Spleen (tissue), 7 donors: ENCODE measurements at regions not wholly inside any gene's neighbourhood (a gene's known extent, or its start where the extent isn't known, plus 50 kb on each side); places are given as distances from the start of the nearest gene placed in this dataset.

Experiments
- POLR2A ChIP-seq, 3 donors: fragments of 450-650 bp; IDR thresholded peaks; one replicate each; pipeline ENCODE4 v1.5.1; 2017; ENCODE audit warnings: antibody characterized with exemption in 3 of 3, mild to moderate bottlenecking in 1 of 3
- TF ChIP-seq, protein P1 (sequence below), 11 experiments: fragments of 200-600 bp in 7 of 11; fragments of 450-650 bp in 4 of 11; sonication (generic) in 4 of 11; IDR thresholded peaks in 8 of 11; conservative IDR thresholded peaks in 3 of 11; 1 replicate in 7 of 11; 2 replicates in 4 of 11; pipeline versions ENCODE4 v1.4.0 to v1.8.0; 2016 to 2021; ENCODE audit warnings: antibody characterized with exemption in 11 of 11, inconsistent platforms in 4 of 11, mild to moderate bottlenecking in 1 of 11
- donor health status: DM: no; HTN: no; CAD: no; lungs with moderate emphysema.
- donor health status: DM: no; HTN: no; CAD: no.
- donor health status: DM: no; HTN: no; CAD: no.

DNA sequence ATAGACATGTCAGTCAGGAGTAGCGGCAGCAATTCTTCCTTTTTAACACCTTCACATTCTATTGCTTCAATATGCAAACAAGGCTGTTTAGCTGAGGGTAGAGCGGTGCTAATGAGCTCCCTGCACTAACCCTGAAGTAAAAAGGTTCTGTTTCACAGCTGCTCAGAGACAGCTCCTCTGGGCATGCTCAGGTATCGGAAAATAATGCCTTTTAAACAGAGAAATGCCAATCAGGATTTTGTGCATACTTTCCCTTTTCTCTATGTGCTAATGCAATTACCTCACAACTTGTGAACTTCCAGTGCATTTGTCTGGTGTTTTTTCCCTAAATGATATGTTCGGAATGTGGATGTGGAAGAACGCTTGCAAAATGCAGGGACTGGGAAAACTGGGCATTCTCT is 307.7 kb upstream of the FZD8 start:
- TF ChIP-seq, protein P1, sequence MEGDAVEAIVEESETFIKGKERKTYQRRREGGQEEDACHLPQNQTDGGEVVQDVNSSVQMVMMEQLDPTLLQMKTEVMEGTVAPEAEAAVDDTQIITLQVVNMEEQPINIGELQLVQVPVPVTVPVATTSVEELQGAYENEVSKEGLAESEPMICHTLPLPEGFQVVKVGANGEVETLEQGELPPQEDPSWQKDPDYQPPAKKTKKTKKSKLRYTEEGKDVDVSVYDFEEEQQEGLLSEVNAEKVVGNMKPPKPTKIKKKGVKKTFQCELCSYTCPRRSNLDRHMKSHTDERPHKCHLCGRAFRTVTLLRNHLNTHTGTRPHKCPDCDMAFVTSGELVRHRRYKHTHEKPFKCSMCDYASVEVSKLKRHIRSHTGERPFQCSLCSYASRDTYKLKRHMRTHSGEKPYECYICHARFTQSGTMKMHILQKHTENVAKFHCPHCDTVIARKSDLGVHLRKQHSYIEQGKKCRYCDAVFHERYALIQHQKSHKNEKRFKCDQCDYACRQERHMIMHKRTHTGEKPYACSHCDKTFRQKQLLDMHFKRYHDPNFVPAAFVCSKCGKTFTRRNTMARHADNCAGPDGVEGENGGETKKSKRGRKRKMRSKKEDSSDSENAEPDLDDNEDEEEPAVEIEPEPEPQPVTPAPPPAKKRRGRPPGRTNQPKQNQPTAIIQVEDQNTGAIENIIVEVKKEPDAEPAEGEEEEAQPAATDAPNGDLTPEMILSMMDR (IDR thresholded peaks at IDR 0.05 in 8 of 11, conservative IDR thresholded peaks at IDR 0.05 in 3 of 11), result no peak
- no peak for TF ChIP-seq POLR2A (IDR thresholded peaks at IDR 0.05)
